Kidney epithelial cell (primary cell): ENCODE measurements at regions not wholly inside any gene's neighbourhood (a gene's known extent, or its start where the extent isn't known, plus 50 kb on each side); places are given as distances from the start of the nearest gene placed in this dataset.

ENCODE experiments used
- DNase-seq: peaks from one replicate; pipeline ENCODE4 v3.0.0-alpha.2; 2010; ENCODE audit warnings: low read depth
- H3K27me3 ChIP-seq: 2 replicates; pipeline ENCODE4 v1.6.0; 2011; ENCODE audit warnings: low read length; ENCODE audit not compliant: control insufficient read depth, insufficient read depth
- H3K36me3 ChIP-seq: 2 replicates; pipeline ENCODE4 v1.5.1; 2011; ENCODE audit warnings: low read length; ENCODE audit not compliant: control insufficient read depth, insufficient read depth
- H3K4me3 ChIP-seq: 2 replicates; pipeline ENCODE4 v1.5.1; 2011; ENCODE audit warnings: low read depth, mild to moderate bottlenecking, control low read depth, low read length
- CTCF ChIP-seq: IDR thresholded peaks from 2 replicates; pipeline ENCODE4 v1.5.1; 2011; ENCODE audit warnings: mild to moderate bottlenecking, moderate library complexity, low read length, control low read depth, inconsistent platforms; ENCODE audit not compliant: insufficient read depth, poor library complexity, severe bottlenecking

- no peak overlapping the region for H3K4me3 ChIP-seq
- H3K36me3 ChIP-seq = no peaks in the 10 kb centered on the region
- no peak for TF ChIP-seq CTCF
- H3K27me3 ChIP-seq = no peaks in the 10 kb centered on the region
- DNase-seq = no peak
Measured at GRCh38 chr12:67419810-67420209, 150.7 kb downstream of the CAND1 start.

- no peak for DNase-seq
- no peaks in the 10 kb centered on the region for H3K27me3 ChIP-seq
- no peak overlapping the region for H3K4me3 ChIP-seq
- no peak for TF ChIP-seq CTCF
- H3K36me3 ChIP-seq = no peaks in the 10 kb centered on the region
Measured at GRCh38 chr12:67420506-67420905, 151.3 kb downstream of the CAND1 start.

GRCh38 chr12:67422081-67422480 lies 152.9 kb downstream of the CAND1 start:
- Histone ChIP-seq H3K27me3 (no peaks in the 10 kb centered on the region), H3K36me3 (no peaks in the 10 kb centered on the region), H3K4me3 (no peak overlapping the region)
- no peak for TF ChIP-seq CTCF
- DNase-seq = no peak

- no peak for TF ChIP-seq CTCF
- H3K36me3 ChIP-seq = no peaks in the 10 kb centered on the region
- no peak overlapping the region for H3K4me3 ChIP-seq
- H3K27me3 ChIP-seq = no peaks in the 10 kb centered on the region
- DNase-seq = no peak
Measured at GRCh38 chr12:67424784-67425183, 155.6 kb downstream of the CAND1 start.

- H3K27me3 ChIP-seq = no peaks in the 10 kb centered on the region
Measured at GRCh38 chr12:67425394-67425793, 156.2 kb downstream of the CAND1 start.

More at GRCh38 chr12:67425394-67425793, 156.2 kb downstream of the CAND1 start:
- no peak for TF ChIP-seq CTCF
- Histone ChIP-seq H3K4me3 (no peak overlapping the region), H3K36me3 (no peaks in the 10 kb centered on the region)
- DNase-seq = no peak
